HG02678 (cell line): ENCODE measurements at regions not wholly inside any gene's neighbourhood (a gene's known extent, or its start where the extent isn't known, plus 50 kb on each side); places are given as distances from the start of the nearest gene placed in this dataset.
"Not testable (repeated sequence)": the region's sequence is repeated elsewhere in the genome, so short reads cannot be mapped to it uniquely, and the experiment has no call there.

Experiments used
- ATAC-seq: cut with Tn5 transposase; IDR thresholded peaks from one replicate; pipeline ENCODE4 v1.9.1; 2021; ENCODE audit warnings: mild to moderate bottlenecking, moderate library complexity; ENCODE audit not compliant: unreplicated experiment

DNA sequence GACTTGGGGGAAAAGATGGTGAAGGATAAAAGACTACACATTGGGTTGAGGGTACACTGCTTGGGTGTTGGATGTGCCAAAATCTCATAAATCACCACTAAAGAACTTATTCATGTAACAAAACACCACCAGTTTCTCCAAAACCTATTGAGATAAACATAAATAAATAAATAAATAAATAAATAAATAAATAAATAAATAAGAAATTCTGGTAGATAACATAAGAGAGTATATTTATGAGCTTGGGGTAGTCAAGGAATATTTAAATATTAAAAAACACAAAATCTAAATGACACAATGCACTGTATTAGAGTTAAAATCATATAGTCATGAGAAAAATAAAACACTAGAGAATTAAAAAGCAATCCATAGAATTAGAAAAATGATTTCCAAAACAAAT is 333.5 kb upstream of the NRG3 start:
- ATAC-seq, result no peak

DNA sequence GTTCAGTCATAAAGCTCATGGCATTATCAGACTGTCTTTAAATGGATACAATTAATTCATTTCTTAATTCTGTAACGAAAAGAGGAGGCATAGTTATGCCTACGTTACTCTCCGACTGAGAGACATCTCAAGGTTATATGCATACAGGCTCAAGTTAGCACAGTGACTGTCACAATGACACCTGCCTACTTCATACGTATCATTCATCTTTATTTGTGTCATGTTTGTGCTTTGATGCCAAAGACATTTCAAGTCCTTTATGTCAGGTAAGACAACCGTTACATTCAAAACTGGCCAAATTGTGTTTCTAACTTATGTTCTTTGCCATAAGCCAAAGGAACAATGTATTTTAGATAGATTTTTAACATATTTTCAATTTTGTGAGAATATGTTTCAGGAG is 328.8 kb upstream of the NRG3 start:
- no peak for ATAC-seq

DNA sequence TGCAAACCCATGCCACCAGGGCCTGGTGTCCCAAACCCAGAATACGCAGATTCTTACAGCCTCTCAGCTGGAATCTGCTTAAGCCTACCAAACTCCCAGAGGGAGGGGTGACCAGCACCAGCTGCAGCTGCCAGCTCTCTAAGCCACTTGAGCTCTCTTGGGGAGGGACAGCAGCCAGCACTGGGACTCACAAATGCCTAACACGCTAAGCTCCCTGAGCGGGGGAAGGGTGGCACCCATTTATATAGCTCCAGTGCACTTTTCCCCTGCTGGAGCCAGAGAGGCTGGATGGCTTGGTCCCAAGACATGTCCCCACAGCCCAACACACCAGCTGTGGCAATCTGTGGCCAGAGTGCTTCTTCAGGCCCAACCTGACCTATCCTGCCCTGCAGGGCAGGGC is 326.8 kb upstream of the NRG3 start:
- no peak for ATAC-seq

DNA sequence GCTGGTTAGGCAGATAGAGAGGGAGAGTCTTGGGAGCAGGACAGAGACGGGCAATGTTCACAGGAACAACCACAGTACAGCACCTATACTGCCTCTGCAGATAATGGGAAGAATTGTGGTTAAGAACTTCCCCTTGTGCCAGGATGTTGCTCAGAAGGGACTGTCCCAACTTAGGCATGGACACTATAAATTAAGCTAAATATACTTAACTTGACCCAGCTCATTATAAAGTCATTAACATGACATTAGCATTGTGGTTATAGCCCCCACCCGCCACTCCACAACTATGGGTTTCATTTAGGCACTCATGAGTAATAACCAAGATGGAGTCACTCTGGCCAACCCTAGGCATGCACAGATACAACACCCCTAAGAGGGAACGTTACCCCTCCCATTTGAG is 310.9 kb upstream of the NRG3 start:
- ATAC-seq, result no peak

DNA sequence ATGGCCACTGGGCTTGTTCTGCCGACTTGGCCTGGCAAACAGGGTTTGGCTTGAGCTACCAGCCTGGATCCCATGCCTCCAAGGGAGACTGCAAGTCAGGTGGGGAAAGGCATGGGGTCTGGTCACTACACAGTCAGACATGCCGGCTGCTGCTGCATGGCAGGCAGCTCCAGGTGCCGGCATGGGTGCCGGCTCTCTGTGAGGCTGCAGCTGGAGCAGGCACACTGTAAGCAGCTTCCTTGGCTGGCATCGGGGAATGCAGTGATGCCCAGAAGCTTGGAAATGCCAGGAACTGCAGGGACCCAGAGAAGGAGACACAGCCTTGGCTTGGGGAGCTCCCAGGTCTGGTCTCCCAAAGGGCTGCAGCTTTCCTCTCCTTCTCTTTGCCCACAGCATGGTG is 305.5 kb upstream of the NRG3 start:
- ATAC-seq, result no peak

DNA sequence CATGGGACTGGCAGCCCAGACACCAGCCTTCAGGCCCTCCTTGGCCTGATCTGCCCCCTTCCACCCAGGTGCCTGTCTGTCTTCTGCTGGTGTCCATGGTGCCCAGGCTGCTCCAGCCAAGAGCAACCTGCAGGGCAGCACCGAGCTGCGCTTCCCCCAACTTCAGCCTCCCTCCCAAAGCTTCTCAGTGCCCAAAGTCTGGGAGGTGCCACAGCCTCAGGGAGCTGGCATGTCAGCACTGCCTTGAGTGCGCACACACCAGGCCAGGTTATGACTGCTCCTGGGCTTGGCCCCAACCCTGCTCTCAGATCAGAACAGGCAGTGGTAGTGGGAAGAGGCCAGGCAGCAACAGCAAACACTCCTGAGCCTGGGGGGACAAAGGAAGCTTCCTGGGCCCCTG is 304.6 kb upstream of the NRG3 start:
- ATAC-seq, result no peak

DNA sequence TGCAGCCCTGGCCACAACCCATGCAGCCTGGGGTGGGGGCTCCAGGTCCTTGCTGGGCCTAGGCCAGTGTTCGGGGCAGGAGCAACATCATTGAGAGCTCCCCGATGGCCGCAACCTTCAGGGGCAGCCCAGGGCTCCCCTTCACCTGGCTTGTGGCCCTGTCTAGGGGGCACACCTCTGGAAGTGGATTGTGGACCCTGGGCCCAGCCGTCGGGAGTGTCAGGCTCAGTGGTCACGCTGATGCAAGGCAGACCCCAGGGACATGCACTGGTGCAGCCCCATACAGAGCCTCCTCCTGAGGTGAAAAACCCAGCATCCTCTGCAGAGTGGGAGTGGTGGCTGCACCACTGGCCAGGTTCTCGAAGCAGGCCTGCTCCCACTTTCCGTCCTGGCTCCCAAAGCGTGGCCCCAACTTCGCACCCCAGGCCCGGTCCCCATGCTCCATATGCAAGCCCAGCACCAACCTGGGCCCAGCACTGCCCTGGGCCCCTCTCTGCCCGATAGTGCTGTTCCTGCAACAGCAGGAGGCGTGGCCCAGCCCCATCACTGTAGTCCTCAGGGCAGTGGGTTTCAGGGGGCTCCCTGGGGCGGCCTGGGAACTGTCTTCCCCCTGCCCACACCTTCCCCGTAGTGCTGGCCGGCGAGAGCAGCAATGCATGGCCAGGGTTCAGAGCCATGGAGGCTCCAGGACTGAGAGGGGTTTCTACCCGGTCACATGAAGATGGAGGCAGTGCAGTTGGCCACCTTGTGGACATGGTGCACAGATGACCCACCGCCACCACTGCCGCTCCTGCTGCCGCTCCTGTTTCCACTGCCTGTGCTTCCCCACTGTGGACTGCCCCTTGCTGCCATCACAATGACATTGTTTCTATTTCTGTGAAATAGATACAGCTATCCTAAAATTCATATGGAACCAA is 303.9 kb upstream of the NRG3 start:
- no peak for ATAC-seq

DNA sequence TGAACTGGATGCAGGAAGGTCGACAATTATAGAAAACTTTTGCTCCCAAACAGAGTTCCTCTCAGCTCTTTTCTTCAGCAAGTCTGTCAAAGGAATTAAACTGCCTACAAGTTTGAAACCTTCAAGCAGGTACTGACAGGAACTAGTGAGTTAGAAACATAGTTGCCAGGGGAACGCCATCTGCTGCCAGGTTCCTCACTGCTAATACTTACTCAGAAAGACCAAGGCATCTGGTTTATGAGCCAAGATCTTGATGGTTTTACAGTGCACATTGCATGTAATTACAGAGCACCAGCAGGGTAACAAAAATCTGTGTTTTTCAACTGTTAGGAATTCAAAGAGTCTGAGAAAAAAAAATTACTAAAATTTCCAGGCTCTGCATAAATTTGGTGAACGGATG is 300.0 kb upstream of the NRG3 start:
- no peak for ATAC-seq

DNA sequence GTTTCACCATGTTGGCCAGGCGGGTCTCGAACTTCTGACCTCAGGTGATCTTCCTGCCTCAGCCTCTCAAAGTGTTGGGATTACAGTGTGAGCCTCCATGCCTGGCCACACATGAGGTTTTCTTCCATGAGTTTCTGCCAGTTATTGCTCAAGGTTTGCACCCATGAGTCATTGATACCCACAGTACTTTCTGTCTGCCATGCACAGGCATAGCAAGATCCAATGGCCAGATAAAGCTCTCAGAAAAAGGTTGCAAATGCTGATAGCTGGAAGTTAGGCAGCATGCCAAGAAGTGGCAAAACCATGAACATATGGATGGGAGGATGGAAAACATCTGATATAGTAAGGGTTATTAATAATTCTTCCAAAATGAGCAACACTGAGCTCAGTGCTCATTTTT is 298.7 kb upstream of the NRG3 start:
- no peak for ATAC-seq

DNA sequence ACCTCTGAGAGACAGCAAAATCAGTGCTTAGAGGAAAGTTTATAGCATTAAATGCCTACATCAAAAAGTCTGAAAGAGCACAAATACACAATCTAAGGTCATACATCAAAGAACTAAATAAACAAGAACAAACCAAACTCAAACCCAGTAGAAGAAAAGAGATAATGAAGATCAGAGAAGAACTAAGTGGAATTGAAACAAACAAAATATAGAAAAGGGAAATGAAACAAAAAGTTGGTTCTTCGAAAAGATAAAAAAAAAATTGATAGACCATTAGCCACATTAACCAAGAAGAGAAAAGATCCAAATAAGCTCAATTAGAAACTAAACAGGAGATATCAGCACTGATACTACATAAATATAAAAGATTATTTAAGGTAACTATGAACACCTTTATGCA is 280.0 kb upstream of the NRG3 start:
- no peak for ATAC-seq

DNA sequence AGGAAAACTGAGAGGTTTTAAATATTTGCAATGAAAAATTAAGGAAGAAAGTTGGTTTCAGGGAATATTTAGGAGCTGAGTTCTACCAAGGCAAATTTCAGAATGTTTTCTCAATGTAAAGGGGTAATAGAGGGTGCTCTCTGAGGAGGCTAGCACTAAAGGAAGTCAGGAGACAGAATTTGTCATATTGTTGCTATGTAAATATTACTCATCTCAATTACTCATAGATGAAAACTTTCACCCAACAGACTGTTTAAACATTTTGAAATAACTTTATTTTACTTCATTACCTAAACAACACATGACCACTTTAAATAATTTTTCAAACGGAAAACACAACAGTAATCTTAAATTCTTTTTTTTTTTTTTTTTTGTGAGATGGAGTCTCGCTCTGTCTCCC is 274.8 kb upstream of the NRG3 start:
- ATAC-seq, result no peak

DNA sequence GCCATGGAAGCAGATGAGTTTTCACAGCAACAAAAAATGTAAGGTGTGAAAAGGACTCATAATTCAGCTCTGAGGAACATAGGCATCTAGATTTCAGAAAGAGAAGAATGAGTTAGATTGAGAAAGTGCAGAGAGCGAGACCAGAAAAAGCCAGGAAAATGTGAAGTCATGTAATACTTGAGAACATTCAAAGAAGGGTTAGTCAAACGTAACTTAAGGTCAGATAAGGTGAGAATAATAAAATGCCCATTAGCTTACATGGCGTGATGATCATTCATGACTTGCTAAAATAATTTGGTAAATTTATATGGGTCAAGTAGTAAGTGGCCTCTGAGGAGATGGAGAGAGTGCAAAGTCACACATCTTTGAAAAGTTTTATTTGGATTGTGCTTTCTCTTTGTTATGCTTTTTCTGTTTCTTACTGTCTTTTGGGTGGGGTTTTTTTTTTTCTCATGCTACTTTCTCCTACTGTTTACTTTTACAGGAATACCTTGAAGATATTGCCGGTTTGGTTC is 271.8 kb upstream of the NRG3 start:
- no peak for ATAC-seq

DNA sequence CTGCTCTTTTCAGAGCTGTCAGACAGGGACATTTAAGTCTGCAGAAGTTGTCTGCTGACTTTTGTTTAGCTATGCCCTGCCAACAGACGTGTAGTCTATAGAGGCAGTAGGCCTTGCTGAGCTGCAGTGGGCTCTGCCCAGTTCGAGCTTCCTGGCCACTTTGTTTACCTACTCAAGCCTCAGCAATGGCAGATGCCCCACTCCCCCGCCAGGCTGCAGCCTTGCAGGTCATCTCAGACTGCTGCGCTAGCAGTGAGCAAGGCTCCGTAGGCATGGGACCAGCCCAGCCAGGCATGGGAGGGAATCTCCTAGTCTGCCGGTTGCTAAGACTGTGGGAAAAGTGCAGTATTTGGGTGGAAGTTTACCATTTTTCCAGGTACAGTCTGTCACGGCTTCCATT is 230.5 kb upstream of the NRG3 start:
- not testable (repeated sequence) for ATAC-seq

DNA sequence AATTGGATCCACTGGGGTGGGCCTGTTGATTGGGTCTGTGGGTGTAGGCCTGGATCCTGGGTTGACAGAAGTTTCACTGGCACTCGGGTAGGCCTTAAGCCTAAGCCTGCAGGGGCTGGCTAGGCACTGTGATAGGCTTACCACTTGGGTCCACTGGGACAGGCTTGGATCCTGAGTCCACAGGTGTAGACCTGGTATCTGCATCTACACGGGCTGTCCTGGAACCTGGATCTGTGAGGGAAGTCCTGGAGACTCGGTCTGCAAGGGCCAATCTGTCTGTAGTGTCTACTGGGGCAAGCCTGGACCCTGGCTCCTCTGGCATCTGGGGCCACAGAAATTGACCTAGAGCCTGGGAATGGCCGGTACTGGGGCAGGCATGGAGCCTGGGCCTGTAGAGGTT is 219.0 kb upstream of the NRG3 start:
- ATAC-seq, result no peak

DNA sequence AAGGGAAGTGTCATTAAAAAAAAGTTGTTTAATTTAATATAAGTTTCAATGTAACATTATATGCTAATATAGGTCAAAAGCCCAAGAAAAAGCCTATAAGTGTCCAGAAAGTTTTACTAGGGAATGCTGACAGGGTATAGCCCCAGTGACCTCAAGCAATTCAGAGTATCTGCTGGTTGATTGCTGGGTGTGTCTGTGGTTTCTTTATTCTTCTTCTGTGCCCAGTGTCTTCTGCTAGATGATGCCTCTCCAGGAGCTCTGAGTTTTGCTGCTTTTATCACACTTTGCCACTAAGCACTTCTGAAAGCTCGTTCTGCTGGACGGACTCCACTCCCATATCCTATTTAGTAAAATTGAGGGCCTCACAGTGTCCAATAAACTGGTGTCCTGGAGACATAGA is 212.2 kb upstream of the NRG3 start:
- no peak for ATAC-seq

DNA sequence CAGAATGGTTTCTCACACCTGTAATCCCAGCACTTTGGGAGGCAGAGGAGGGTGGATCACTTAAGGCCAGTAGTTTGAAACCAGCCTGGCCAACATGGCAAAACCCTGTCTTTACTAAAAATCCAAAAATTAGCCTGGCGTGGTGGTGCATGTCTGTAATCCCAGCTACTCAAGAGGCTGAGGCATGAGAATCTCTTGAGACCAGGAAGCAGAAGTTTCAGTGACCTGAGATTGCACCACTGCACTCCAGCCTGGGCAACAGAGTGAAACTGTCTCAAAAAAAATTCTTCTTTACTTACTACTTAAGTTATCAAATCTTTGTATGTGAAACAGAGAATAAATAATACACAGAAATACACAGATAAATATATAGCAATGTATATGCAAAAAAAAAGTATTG is 210.2 kb upstream of the NRG3 start:
- not testable (repeated sequence) for ATAC-seq

DNA sequence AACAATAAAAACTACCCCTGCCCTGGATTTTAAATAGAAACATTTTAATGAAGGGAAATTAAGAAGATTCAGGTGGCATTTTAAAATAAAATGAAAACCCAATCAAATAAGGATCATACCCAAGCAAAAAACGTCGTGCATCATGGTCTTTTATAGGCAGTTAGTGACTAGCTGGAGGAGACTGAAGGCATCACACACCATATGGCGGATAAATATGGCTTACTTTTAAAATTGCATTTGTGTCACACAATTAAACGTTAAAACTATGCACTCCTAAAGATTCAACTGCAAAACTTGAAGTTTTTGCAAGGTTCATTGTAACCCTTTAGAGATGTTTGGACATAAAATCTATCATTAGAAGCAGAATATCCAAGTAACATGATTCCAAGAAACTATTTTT is 200.1 kb upstream of the NRG3 start:
- ATAC-seq, result no peak

DNA sequence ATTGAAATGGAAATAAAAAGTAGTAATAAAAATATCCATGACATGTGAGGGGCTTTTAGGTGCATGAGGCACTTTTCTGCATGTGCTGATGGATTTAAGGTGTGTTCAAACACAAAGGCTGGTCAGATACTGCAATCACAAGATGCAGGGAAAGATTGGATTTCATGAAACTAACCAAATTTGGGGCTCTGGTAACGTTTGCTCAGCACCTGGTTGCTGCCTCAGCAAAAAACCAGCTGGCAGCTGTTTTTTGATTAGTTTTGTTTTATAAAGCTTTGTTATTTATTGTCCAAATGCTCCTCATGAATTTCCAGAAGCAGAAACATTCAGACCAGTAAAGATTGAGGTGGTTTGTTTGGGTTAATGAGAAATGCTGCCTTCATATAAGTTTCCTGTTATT is 195.7 kb upstream of the NRG3 start:
- no peak for ATAC-seq

DNA sequence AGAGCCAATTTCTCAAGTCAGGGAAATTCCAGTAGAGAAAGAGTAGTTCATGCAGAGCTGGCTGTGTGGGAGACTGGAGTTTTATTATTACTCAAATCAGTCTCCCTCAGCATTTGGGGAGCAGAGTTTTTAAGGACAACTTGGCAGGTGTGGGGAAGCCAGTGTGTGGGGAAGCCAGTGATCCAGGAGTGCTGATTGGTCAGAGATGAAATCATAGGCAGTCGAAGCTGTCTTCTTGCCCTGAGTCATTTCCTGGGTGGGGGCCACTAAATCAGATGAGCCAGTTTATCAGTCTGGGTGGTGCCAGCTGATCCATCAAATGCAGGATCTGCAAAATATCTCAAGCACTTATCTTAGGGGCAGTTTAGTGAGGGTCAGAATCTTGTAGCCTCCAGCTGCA is 194.6 kb upstream of the NRG3 start:
- no peak for ATAC-seq

DNA sequence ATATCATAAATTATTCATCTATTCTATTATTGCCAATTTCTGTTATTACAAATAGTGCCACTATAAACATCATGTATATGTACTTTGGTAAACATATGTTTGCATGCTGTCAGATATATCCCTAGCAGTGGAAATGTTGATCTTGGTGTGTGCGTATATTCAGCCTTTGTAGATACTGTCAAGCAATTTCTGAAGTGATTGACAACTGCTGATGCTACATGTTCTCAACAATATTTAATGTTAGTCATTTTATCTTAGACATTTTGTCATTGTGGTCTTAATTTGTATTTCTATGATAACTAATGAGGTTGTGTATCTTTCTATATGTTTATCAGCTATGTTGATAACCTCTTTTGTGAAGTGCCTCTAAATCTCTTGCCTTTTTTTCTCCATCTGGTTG is 186.5 kb upstream of the NRG3 start:
- no peak for ATAC-seq

DNA sequence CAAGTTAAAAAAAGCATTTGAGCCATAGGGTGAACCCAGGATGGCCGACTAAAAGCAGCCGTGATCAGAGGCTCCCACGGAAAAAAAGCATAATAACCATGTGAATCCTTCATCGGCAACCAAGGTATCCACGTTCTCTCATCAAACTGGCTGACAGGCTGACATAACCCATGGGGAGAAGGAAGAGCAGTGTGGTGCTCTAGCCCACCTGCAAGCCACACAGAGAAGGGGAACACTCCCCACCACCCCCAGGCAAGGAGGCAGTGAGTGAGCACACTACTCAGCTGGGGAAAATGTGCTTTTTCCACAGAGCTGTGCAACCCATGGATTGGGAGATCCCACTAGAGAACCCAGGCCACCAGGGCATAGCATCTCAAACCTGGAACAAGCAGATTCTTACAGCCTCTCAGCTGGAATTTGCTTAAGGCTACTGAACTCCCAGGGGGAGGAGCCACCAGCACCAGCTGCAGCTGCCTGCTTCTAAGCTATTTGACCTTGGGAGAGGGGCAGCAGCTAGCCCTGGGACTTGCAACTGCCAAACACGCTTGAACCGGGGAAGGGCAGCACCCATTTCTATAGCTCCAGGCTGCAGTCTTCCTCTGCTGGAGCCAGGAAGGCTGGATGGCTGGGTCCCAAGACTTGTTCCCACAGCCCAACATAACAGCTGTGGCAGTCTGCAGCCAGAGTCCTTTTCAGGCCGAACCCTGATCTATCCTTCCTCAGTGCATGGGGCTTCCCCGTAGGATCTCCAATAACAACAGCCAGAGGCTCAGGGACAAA is 178.2 kb upstream of the NRG3 start:
- no peak for ATAC-seq

DNA sequence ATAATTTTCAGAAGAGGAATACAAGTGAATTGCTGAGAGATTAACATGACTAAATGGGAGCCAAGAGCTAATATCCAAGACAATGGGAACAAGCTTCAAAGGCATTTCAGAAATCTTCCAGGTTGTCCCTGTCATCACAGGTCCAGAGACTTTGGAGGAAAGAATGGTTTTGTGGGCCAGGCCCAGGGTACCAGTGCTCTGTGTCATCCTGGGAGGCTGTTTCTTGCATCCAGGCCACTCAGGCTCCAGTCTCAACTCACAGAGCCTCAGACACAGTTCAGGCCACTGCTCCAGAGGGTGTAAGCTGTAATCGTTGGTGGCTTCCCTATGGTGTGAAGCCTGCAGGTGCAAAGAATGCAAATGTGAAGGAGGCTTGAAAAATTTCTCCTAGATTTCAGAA is 170.4 kb upstream of the NRG3 start:
- ATAC-seq, result no peak
